Sigmoid colon (tissue), 4 donors: ENCODE measurements at regions not wholly inside any gene's neighbourhood (a gene's known extent, or its start where the extent isn't known, plus 50 kb on each side); places are given as distances from the start of the nearest gene placed in this dataset.

Experiments used
- CTCF ChIP-seq, 4 experiments: fragments of 450-650 bp in 3 of 4; fragments of 200-600 bp in 1 of 4; IDR thresholded peaks; one replicate each; pipeline ENCODE4 v1.5.1; 2016 to 2019; ENCODE audit warnings: antibody characterized with exemption in 4 of 4, mild to moderate bottlenecking in 3 of 4, moderate library complexity in 2 of 4
- POLR2AphosphoS5 ChIP-seq, 4 donors: sonication (generic); formaldehyde crosslinking; IDR thresholded peaks; one replicate each; pipeline ENCODE4 v1.6.1; 2017; ENCODE audit warnings: antibody characterized with exemption in 4 of 4

DNA sequence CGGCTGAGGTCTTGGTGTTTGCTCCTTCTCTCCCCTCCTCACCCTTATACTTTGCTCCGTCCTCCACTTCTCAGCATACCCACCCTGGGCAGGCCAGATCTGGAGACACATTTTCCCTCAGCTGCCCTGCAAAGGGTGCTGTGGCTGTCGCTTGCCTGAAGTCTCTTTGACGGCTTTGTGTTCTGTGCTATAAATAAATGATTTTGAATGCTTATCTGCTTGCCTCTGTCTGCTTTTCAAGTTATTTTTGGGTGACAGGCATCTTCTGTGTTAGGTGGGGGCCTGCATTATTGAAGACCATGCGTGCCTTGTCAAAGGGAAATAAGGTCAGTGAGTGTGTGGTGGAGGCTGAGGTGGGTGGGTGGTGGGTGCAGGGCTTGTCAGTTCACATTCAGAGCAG, 66.9 kb upstream of the KCND3 start:
- TF ChIP-seq CTCF (IDR thresholded peaks at IDR 0.05) (no peak), POLR2AphosphoS5 (IDR thresholded peaks at IDR 0.05) (no peak)
